G401 (cell line): ENCODE measurements at regions not wholly inside any gene's neighbourhood (a gene's known extent, or its start where the extent isn't known, plus 50 kb on each side); places are given as distances from the start of the nearest gene placed in this dataset.

Source experiments
- DNase-seq: peaks from one replicate; pipeline ENCODE4 v3.0.0-alpha.2; 2015; ENCODE audit warnings: low spot score
- in situ Hi-C: cut with HindIII; loops from 2 replicates; pipeline ENCODE4 v1.10.0; 2016; ENCODE audit warnings: low sequenced_read_pairs, mixed read lengths

GRCh38 chr20:51198876-51199523 is 176.1 kb upstream of the KCNG1 start:
- DNase-seq: no peak
- in situ Hi-C loops: no loop called here

DNA sequence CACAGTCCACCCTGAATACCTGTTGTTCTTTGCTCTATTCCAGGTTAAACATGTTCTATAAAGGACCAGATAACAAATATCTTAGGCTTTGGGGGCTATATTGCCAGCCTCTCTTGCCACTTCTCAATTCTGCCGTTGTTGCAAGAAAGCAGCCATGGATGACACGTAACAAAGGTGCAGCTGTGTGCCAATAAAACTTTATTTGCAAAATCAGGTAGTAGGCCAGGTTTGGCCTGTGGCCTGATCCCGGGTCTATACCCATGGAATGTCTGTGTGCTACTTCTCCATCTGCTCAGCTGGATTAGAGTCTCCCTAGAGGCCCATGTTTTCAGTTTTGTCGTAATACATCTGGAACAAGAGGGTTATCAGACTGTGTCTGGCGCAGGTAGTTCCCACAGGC is 175.3 kb upstream of the KCNG1 start:
- no peak for DNase-seq
- in situ Hi-C loops: no loop called here

DNA sequence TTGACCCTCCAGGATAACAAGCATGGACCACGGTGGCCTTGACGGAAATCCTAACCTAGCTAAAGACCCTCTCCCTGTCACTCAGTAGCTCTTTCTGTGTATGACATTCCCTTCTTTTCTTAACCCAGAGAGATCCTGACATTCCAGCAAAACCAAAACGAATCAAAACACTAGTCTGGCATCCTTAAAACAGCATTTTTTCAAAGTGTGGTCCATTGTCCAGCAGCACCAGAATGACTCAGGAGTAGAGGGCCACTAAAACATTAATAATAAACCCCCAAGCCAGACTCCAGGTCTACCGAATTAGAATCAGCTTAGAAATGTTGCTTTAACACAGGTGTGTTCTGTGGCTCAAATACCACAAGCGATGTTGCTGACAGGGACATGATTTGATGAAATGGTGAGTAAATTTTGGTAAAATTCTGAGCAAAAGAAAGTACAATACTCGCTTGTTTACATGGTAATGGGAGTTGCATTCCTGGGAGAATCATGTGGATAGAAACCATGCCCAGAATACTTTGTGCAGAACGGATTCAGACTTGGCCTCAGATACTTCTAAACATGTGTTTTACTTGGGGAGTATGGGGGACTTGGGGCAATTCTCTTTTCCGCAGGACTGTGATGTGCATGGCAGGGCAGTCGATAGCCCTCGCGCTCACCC is 174.2 kb upstream of the KCNG1 start:
- in situ Hi-C loops: no loop called here

DNA sequence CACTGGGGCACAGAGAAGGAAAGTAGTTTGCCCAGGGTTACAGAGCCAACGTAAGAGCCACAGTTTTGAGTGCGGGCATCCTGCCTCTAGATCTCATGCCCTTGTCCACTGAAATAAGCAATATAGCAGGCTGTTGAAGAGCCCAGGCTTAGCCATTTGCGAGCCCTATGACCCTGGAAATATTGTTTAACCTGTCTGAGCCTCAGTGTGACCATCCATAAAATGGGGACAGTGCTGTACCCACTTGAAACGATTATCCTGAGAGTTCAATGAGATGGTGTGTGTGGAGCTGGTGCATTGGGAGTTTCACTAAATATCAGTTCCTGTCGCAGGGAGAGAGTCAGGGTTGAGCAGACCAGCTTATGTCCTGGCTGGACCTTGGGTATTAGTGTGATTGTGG is 173.1 kb upstream of the KCNG1 start:
- no peak for DNase-seq
- in situ Hi-C loops: no loop called here

More for the DNA sequence above, 174.2 kb upstream of the KCNG1 start:
- DNase-seq: no peak

GRCh38 chr20:51195419-51195901 is 172.6 kb upstream of the KCNG1 start:
- DNase-seq: no peak
- in situ Hi-C loops: no loop called here

DNA sequence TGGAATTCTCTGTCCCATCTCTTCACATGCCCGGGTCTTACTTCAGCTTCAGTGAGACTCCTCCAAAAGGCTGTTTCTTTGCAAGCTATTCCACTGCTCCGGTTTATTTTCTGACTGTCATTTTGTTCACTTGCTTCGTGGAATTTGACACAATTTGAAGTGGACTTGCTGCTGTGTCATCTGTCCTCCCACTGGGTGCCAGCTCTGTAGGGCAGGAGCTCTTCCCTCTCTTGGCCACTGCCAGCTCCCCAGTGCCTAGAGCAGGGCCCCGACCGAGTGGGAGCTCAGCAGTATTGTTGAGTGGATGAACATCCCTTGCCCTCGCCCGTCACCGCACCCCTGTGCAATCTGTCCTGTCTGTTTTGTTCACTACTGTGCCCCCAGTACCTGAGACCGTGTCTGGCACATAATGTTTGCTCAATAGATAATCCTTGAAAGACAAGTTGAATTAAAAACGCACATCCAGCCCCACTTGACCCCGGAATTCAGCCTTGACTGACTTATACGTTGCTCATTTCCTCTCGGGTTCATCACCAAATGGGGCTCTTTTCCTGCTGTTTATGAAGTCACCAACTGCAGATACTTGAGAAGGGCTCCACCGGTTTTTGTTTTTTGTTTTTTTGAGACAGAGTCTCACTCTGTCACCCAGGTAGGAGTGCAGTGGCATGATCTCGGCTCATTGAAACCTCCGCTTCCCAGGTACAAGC is 170.3 kb upstream of the KCNG1 start:
- in situ Hi-C loops: no loop called here
- peak; percentile 61 for DNase-seq

DNA sequence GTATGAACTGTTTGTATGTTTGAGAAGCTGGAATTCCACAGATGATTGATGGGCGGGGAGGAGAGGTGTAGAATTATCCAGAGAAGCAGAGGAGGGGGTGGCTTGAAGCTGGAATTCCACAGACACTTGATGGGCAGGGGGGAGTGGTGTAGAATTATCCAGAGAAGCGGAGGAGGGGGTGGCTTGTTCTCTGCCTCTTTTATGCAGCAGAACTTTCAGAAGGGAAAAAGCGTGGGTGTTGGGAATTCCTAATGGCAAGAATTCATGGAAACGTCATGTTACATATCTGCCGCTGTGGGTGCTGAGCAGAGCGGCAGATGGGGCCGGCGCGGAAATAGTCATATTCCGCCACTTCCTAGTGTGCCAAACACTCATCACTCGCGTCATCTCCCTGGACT is 167.9 kb upstream of the KCNG1 start:
- in situ Hi-C loops: no loop called here

DNA sequence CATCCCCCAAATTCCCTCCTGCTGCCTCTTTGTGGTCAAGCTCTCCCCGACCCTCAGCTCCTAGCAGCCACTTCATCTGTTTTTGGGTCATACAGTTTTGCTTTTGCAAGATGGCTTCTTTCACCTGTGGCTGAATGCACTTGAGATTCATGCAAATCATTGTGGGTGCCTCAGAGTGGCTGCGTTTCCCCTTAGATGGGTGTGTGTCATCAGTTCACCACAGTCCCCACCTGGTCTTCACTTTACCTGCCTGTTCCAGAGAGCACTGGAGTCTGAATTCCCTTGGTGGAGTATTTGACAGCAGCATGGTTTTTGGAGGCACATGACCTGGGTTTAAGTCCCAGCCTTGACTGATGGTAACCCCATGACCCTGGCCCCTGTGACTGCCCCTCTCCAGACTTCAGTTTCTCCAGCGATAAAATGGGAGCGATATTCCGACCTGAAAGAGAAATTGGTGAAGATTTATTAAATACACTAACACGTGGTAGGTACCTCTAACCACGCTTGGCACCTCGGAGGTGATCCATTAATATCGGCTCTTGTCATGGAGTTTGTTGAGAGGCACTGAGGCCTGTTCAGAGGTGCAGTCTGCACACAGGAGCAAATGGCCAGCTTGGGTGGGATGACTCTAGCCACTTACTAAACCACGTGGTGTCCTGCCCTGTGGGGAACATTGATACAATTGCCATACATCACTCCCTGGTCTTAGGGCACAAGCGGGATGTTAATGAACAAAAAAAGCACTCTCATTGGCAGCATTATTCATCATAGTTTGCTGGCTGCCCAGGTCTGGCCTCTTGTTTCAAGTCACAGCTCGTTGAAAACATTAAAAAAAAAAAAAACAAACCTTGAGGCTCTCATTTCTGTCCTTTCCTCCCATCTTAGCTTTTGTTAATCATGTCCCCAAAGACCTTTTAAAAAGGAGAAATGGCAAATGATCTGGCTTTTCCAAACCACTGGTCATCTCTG is 167.2 kb upstream of the KCNG1 start:
- in situ Hi-C loops: no loop called here

More for the DNA sequence above, 167.9 kb upstream of the KCNG1 start:
- DNase-seq: peak; percentile 7

GRCh38 chr20:51188941-51189340 is 166.0 kb upstream of the KCNG1 start:
- no peak for DNase-seq
- in situ Hi-C loops: no loop called here

More for the DNA sequence above, 167.2 kb upstream of the KCNG1 start:
- DNase-seq: no peak

DNA sequence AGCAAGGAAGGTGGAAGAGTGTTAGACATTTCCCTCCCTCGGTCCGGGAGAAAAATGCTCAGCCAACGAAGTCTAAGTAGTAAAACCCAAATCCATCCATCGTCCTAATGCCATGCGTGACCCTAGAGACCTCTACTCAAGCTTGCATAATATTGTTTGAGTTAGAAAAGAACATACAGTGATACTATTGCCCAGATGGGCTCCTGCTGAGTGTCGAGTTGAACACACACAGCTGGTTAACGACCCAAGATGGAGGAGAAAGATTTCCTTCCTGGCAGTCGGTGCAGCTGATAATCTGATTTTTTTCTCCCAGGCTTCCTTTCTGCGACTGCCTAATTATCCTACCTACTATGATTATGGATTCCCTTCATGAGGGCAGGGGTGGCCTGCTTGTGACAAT is 164.4 kb upstream of the KCNG1 start:
- in situ Hi-C loops: no loop called here
- DNase-seq: no peak

- no peak for DNase-seq
- in situ Hi-C loops: no loop called here
These were observed 163.0 kb upstream of the KCNG1 start for GRCh38 chr20:51185861-51186260.

DNA sequence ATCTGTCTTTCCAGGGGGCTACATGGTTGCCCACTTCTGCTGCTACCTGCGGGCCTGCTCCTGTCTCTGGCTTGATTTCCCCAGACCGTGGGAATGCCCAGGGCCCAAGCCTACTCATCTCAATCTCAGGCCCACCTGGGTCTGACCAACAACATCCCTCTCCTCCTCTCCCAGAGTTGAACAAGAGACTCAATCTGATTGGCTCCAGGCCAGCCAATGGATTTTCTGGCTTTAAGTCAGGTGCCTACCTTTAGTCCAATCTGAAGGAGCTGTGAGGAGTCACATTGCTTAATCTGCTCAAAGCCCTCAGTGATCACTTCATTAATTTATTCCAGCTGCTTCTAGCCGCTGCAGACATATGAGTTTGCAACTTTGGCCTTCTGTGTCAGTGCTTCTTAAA is 162.4 kb upstream of the KCNG1 start:
- DNase-seq: no peak
- in situ Hi-C loops: no loop called here

DNA sequence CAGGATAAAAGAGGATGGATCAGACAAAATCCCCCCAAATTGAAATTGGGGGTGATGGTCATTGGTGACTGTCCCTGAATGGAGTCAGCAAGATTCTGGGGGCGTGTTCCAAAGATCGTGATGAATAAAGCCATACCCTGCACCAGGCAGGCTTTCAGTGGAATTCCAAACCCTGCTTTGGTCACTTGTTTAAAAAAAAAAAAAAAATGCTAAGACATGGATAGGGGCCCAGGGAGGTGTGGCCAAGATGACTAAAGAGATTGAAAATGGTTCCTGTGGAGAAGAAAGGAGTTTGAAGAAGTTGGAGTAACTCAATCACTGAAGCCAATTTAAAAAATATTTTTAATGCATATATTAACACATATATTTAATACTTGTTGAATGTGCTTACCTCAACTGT is 161.4 kb upstream of the KCNG1 start:
- in situ Hi-C loops: no loop called here
- no peak for DNase-seq

DNA sequence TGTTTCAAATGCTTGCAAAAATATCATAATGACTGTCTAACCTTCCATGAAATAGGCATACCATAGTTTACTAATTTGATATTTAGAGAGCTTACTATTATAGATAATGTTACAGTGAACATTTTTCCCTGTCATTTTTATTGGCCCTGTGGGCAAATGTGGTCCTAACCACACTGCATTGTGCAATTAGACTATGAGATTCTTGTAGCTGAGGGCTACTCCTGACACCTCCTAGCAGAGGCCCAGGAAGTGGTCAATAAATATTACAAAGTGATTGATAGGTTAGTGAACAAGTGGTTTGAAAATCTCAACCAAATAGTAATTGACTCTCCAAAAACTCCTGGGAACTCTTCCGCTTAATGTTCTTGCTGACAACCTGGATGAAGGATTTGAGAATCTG is 160.5 kb upstream of the KCNG1 start:
- DNase-seq: no peak

DNA sequence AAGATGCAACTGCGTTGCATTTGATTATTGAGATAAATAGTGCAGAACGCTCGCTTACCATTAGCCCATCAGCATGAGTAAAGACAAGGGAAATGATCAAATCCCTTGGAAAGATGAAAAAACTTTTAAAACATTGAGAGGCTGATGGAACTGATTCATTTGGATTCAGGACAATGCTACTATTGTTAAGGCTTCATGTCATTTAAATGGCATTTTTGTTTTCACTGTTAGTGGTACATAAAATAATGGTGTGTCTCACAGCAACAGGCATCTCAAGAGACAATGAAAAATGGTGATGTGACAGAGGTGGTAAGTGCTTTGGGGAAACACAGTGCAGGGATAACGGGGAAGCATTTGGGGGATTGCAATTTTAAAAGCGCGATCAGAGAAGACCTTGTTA is 159.7 kb upstream of the KCNG1 start:
- DNase-seq: no peak
- in situ Hi-C loops: no loop called here

More for the DNA sequence above, 160.5 kb upstream of the KCNG1 start:
- in situ Hi-C loops: no loop called here

GRCh38 chr20:51178153-51178552 is 155.2 kb upstream of the KCNG1 start:
- no peak for DNase-seq
- in situ Hi-C loops: no loop called here

GRCh38 chr20:51176876-51177275 is 154.0 kb upstream of the KCNG1 start:
- DNase-seq: no peak
- in situ Hi-C loops: no loop called here

GRCh38 chr20:51176446-51176845 is 153.5 kb upstream of the KCNG1 start:
- no peak for DNase-seq

GRCh38 chr20:51175724-51176123 is 152.8 kb upstream of the KCNG1 start:
- no peak for DNase-seq
- in situ Hi-C loops: no loop called here

More at GRCh38 chr20:51176446-51176845, 153.5 kb upstream of the KCNG1 start:
- in situ Hi-C loops: no loop called here
